Neutrophil (primary cell): ENCODE measurements at regions not wholly inside any gene's neighbourhood (a gene's known extent, or its start where the extent isn't known, plus 50 kb on each side); places are given as distances from the start of the nearest gene placed in this dataset.

ENCODE experiments used
- H3K27ac ChIP-seq: fragments of 200-600 bp; sonication (generic); 2 replicates; pipeline ENCODE4 v1.5.1; 2016; ENCODE audit warnings: mild to moderate bottlenecking, moderate library complexity
- H3K27me3 ChIP-seq: fragments of 200-600 bp; sonication (generic); 2 replicates; pipeline ENCODE4 v1.6.0; 2016; ENCODE audit warnings: mild to moderate bottlenecking
- H3K36me3 ChIP-seq: fragments of 200-600 bp; sonication (generic); 2 replicates; pipeline ENCODE4 v1.5.1; 2017
- H3K4me1 ChIP-seq, 2 experiments: fragments of 200-600 bp in 1 of 2; sonication (generic) in 1 of 2; 1 replicate in 1 of 2; 2 replicates in 1 of 2; pipeline versions ENCODE4 v1.5.1 to v1.6.1; 2013 to 2016; ENCODE audit warnings: low read depth in 1 of 2, low read length in 1 of 2, mild to moderate bottlenecking in 1 of 2, moderate library complexity in 1 of 2; ENCODE audit not compliant: control insufficient read depth in 1 of 2, insufficient read depth in 1 of 2
- H3K4me3 ChIP-seq, 2 experiments: fragments of 200-600 bp in 1 of 2; sonication (generic) in 1 of 2; 1 replicate in 1 of 2; 2 replicates in 1 of 2; pipeline ENCODE4 v1.5.1; 2013 to 2016; ENCODE audit warnings: low read depth in 1 of 2, low read length in 1 of 2, mild to moderate bottlenecking in 1 of 2, moderate library complexity in 1 of 2
- H3K9me3 ChIP-seq: fragments of 200-600 bp; sonication (generic); 2 replicates; pipeline ENCODE4 v1.5.1; 2016
- TF ChIP-seq, protein P1 (sequence below): fragments of 200-600 bp; sonication (generic); IDR thresholded peaks from 2 replicates; pipeline ENCODE4 v1.5.1; 2016; ENCODE audit warnings: antibody characterized with exemption

DNA sequence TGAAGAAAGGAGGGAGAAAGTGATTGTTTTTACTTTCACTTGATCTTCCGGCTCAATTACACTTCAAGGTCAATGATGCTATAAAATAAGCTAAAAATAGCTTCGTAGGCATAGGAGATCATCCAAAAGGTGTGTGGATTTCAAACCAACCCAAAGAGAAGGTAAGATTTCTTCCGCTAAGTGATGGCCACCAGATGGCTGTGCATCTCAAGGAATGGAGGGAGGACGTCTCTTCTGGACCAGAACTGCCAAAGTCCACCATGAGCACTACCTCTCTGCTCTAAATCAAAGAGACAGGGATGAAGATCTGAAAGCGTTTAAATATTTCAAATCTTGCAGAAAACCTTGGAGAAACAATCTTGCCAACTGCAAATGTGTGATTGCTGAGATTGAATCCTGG lies 199.1 kb upstream of the ZPLD1 start:
- Histone ChIP-seq H3K36me3 (no peaks in the 10 kb centered on the region), H3K9me3 (no peaks in the 10 kb centered on the region), H3K4me3 (no peak overlapping the region), H3K4me1 (no peaks in the 10 kb centered on the region), H3K27ac (no peak overlapping the region), H3K27me3 (no peaks in the 10 kb centered on the region)
- TF ChIP-seq, protein P1, sequence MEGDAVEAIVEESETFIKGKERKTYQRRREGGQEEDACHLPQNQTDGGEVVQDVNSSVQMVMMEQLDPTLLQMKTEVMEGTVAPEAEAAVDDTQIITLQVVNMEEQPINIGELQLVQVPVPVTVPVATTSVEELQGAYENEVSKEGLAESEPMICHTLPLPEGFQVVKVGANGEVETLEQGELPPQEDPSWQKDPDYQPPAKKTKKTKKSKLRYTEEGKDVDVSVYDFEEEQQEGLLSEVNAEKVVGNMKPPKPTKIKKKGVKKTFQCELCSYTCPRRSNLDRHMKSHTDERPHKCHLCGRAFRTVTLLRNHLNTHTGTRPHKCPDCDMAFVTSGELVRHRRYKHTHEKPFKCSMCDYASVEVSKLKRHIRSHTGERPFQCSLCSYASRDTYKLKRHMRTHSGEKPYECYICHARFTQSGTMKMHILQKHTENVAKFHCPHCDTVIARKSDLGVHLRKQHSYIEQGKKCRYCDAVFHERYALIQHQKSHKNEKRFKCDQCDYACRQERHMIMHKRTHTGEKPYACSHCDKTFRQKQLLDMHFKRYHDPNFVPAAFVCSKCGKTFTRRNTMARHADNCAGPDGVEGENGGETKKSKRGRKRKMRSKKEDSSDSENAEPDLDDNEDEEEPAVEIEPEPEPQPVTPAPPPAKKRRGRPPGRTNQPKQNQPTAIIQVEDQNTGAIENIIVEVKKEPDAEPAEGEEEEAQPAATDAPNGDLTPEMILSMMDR = no peak

DNA sequence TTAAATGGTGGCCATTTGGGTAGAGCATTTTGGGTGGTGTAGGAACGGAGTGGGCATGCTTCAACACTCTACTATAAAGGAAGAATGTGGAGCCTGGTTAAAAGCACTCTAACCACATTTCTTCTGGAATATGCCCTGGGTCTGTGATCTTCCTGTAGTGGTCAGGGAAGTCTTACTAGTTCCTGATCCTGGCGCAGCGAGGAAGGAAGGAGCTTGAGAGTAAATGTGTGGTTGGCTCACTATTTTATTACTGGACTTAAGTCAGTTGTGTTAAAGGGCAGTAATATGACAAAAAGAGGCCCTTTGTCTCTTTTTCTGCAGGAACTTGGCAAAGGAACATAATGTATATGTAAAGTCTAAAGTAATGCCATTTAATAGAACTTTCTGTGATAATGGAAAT lies 197.6 kb upstream of the ZPLD1 start:
- no peaks in the 10 kb centered on the region for H3K9me3 ChIP-seq
- H3K27ac ChIP-seq = no peak overlapping the region
- no peaks in the 10 kb centered on the region for H3K27me3 ChIP-seq
- H3K4me3 ChIP-seq = no peak overlapping the region
- no peaks in the 10 kb centered on the region for H3K36me3 ChIP-seq
- no peaks in the 10 kb centered on the region for H3K4me1 ChIP-seq
- TF ChIP-seq, protein P1 = no peak

DNA sequence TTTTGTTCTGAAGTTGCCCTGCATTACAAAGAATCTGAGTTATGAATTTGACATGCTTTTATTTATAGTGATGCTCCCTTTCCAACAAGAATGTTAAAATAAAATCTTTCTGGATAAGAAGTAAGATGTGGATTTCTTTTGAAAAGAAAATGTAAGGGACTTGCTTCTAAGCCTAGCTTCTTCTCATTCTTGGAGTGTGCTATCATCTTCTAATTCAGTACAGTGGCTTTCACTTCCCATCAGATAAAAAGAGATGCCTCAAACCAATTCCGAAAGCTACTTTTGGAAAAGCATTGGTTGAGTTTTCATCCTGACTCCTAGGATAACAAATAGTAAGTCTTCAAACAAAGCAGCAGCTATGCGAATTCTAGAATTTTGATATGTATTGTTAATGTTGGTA lies 197.0 kb upstream of the ZPLD1 start:
- TF ChIP-seq, protein P1 = no peak
- Histone ChIP-seq H3K4me3 (no peak overlapping the region), H3K4me1 (no peaks in the 10 kb centered on the region), H3K9me3 (no peaks in the 10 kb centered on the region), H3K27me3 (no peaks in the 10 kb centered on the region), H3K36me3 (no peaks in the 10 kb centered on the region), H3K27ac (no peak overlapping the region)

DNA sequence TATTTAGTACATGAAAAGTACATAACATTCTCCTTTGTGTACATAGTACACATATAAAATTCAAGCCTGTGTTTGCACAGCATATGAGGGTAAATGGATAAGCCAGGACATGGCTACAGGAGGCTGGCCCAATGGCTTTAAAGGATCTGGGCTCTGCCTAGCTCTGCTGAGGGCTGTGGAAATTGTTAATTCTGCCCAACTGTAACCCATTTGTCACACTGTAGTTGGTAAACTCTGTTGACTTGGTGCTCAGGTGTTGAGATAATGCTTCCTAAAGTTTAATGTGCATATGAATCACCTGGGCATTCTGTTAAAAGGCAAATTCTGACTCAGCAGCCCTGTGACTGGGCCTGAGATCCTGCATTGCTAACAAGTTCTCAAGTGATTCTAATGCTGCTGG lies 196.5 kb upstream of the ZPLD1 start:
- no peaks in the 10 kb centered on the region for H3K27me3 ChIP-seq
- no peak overlapping the region for H3K27ac ChIP-seq
- H3K4me1 ChIP-seq = no peaks in the 10 kb centered on the region
- H3K36me3 ChIP-seq = no peaks in the 10 kb centered on the region
- no peak overlapping the region for H3K4me3 ChIP-seq
- TF ChIP-seq, protein P1 = no peak
- H3K9me3 ChIP-seq = no peaks in the 10 kb centered on the region

DNA sequence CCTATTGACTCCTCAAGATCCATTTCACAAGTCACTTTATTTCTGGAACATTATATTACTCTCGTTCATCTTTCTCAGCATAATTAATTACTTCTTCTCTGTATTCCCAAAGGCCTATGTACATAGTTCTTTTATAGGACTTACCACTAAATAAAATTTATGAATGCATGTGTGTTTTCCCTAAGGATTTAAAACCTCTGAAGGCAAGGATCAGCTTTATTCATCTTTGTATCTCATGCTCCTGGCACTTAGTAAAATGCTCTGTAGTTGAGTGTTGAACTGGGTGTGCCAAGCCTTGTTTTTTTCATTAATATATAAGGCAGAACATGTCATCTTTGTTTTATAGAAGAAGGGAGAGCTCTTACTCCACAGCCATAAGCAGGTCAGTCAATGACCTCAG lies 194.1 kb upstream of the ZPLD1 start:
- TF ChIP-seq, protein P1 = no peak
- H3K4me3 ChIP-seq = no peak overlapping the region
- H3K4me1 ChIP-seq = no peaks in the 10 kb centered on the region
- no peaks in the 10 kb centered on the region for H3K27me3 ChIP-seq
- no peak overlapping the region for H3K27ac ChIP-seq
- H3K36me3 ChIP-seq = no peaks in the 10 kb centered on the region
- H3K9me3 ChIP-seq = no peaks in the 10 kb centered on the region
